GM23338 (cell line): ENCODE measurements at regions not wholly inside any gene's neighbourhood (a gene's known extent, or its start where the extent isn't known, plus 50 kb on each side); places are given as distances from the start of the nearest gene placed in this dataset.
A peak's percentile ranks its signal among the peaks of the same experiment; 100 is the strongest.

Source experiments
- ATAC-seq: fragments of 200-7000 bp; cut with Tn5 transposase; 3 replicates; pipeline ENCODE4 v1.9.1; 2020
- DNase-seq: peaks from one replicate; pipeline ENCODE4 v3.0.0-alpha.2; 2015; ENCODE audit warnings: low spot score
- H2AFZ ChIP-seq: fragments of 200-600 bp; sonication (generic); 2 replicates; pipeline ENCODE4 v1.8.0; 2016; ENCODE audit warnings: antibody characterized with exemption, mild to moderate bottlenecking, moderate library complexity
- H3F3A ChIP-seq: fragments of 200-600 bp; sonication (generic); replicated peaks from 2 replicates; pipeline ENCODE4 v1.8.0; 2017; ENCODE audit warnings: antibody characterized with exemption, mixed run types, low read depth
- H3K27ac ChIP-seq: fragments of 200-600 bp; sonication (generic); 2 replicates; pipeline ENCODE4 v1.6.1; 2016; ENCODE audit warnings: low read depth
- H3K27me3 ChIP-seq: fragments of 200-600 bp; sonication (generic); 2 replicates; pipeline ENCODE4 v1.8.0; 2016; ENCODE audit warnings: mild to moderate bottlenecking, mixed run types, moderate library complexity; ENCODE audit not compliant: insufficient read depth
- H3K36me3 ChIP-seq: fragments of 200-600 bp; sonication (generic); 2 replicates; pipeline ENCODE4 v1.8.0; 2016; ENCODE audit warnings: mild to moderate bottlenecking; ENCODE audit not compliant: insufficient read depth
- H3K4me1 ChIP-seq: fragments of 200-600 bp; sonication (generic); 2 replicates; pipeline ENCODE4 v1.8.0; 2016; ENCODE audit warnings: mild to moderate bottlenecking, moderate library complexity; ENCODE audit not compliant: insufficient read depth
- H3K4me2 ChIP-seq: fragments of 200-600 bp; sonication (generic); 2 replicates; pipeline ENCODE4 v1.7.1; 2017; ENCODE audit warnings: mixed run types
- H3K4me3 ChIP-seq: fragments of 200-600 bp; sonication (generic); 2 replicates; pipeline ENCODE4 v1.6.1; 2016; ENCODE audit warnings: mixed run types
- H3K79me2 ChIP-seq: fragments of 200-600 bp; sonication (generic); replicated peaks from 2 replicates; pipeline ENCODE4 v1.8.0; 2017; ENCODE audit warnings: mild to moderate bottlenecking; ENCODE audit not compliant: insufficient read depth
- H3K9me2 ChIP-seq: fragments of 200-600 bp; sonication (generic); 2 replicates; pipeline ENCODE4 v1.8.0; 2017; ENCODE audit not compliant: insufficient read depth
- H4K20me1 ChIP-seq: fragments of 200-600 bp; sonication (generic); replicated peaks from 2 replicates; pipeline ENCODE4 v1.8.0; 2017; ENCODE audit warnings: mild to moderate bottlenecking; ENCODE audit not compliant: insufficient read depth
- H3K27ac Mint-ChIP-seq: 2 replicates; pipeline ENCODE4 v1.8.0; 2020; ENCODE audit warnings: inconsistent platforms, mild to moderate bottlenecking, moderate library complexity, mixed read lengths
- H3K27me3 Mint-ChIP-seq: 3 replicates; pipeline ENCODE4 v1.8.0; 2022; ENCODE audit warnings: low read depth, mild to moderate bottlenecking, moderate library complexity, mixed read lengths, inconsistent platforms; ENCODE audit not compliant: insufficient read depth, poor library complexity
- H3K36me3 Mint-ChIP-seq: 3 replicates; pipeline ENCODE4 v1.8.0; 2021; ENCODE audit warnings: low read depth, mild to moderate bottlenecking, inconsistent platforms, moderate library complexity, mixed read lengths
- H3K4me1 Mint-ChIP-seq: 3 replicates; pipeline ENCODE4 v1.8.0; 2020; ENCODE audit warnings: mild to moderate bottlenecking, inconsistent platforms, mixed read lengths
- H3K4me3 Mint-ChIP-seq: 3 replicates; pipeline ENCODE4 v1.8.0; 2021; ENCODE audit warnings: moderate library complexity, mild to moderate bottlenecking, inconsistent platforms, mixed read lengths
- H3K9me3 Mint-ChIP-seq: 3 replicates; pipeline ENCODE4 v1.8.0; 2020; ENCODE audit warnings: moderate library complexity, mild to moderate bottlenecking, inconsistent platforms, mixed read lengths
- CREB1 ChIP-seq: fragments of 250-450 bp; sonication (Bioruptor Pico); IDR thresholded peaks from 2 replicates; pipeline ENCODE4 v1.5.0; 2020; ENCODE audit warnings: low read depth, mild to moderate bottlenecking, moderate library complexity
- CTCF ChIP-seq, 2 experiments: fragments of 200-600 bp in 1 of 2; sonication (generic) in 1 of 2; conservative IDR thresholded peaks; 2 replicates each; pipeline versions ENCODE4 v1.5.1 to v1.6.1; 2016 to 2017; ENCODE audit warnings: antibody characterized with exemption in 2 of 2, low read depth in 2 of 2, mild to moderate bottlenecking in 2 of 2, moderate library complexity in 1 of 2
- EZH2 ChIP-seq: fragments of 200-600 bp; sonication (generic); IDR thresholded peaks from one replicate; pipeline ENCODE4 v1.8.0; 2017; ENCODE audit warnings: antibody characterized with exemption, mild to moderate bottlenecking, low read depth; ENCODE audit not compliant: unreplicated experiment
- EZH2phosphoT487 ChIP-seq: fragments of 200-600 bp; sonication (generic); IDR thresholded peaks from one replicate; pipeline ENCODE4 v1.8.1; 2018; ENCODE audit warnings: antibody characterized with exemption; ENCODE audit not compliant: unreplicated experiment
- JUNB ChIP-seq: IDR thresholded peaks from one replicate; pipeline ENCODE4 v1.6.1; 2016; ENCODE audit warnings: antibody characterized with exemption; ENCODE audit not compliant: unreplicated experiment
- NANOG ChIP-seq: IDR thresholded peaks from 2 replicates; pipeline ENCODE4 v1.6.1; 2016; ENCODE audit warnings: antibody characterized with exemption, borderline replicate concordance
- POLR2AphosphoS5 ChIP-seq: IDR thresholded peaks from 2 replicates; pipeline ENCODE4 v1.6.1; 2016; ENCODE audit warnings: antibody characterized with exemption, low read depth
- REST ChIP-seq: IDR thresholded peaks from one replicate; pipeline ENCODE4 v1.6.1; 2018; ENCODE audit warnings: antibody characterized with exemption; ENCODE audit not compliant: unreplicated experiment
- STAT1 ChIP-seq: IDR thresholded peaks from one replicate; pipeline ENCODE4 v1.6.1; 2016; ENCODE audit warnings: antibody characterized with exemption; ENCODE audit not compliant: unreplicated experiment
- ZNF114 ChIP-seq: fragments of 250-450 bp; sonication (Bioruptor Pico); IDR thresholded peaks from 2 replicates; pipeline ENCODE4 v1.5.0; 2020; ENCODE audit warnings: mild to moderate bottlenecking, moderate library complexity
- ZNF331 ChIP-seq: fragments of 250-450 bp; sonication (Bioruptor Pico); IDR thresholded peaks from 2 replicates; pipeline ENCODE4 v1.5.0; 2020; ENCODE audit warnings: low read depth, mild to moderate bottlenecking, moderate library complexity

- no peak for TF ChIP-seq EZH2
- TF ChIP-seq EZH2phosphoT487, result no peak
- TF ChIP-seq JUNB, result no peak
- no peak for TF ChIP-seq CREB1
- no peak for TF ChIP-seq NANOG
- TF ChIP-seq CTCF (conservative IDR thresholded peaks at IDR 0.05; ENCODE audit: low read depth in 2 of 2), result no peak
- TF ChIP-seq ZNF114 (CRISPR knock-in tag), result no peak
- no peak for TF ChIP-seq ZNF331
- no peak for TF ChIP-seq STAT1
Measured at GRCh38 chr1:56034847-56035481, 544.4 kb downstream of the PLPP3 start (continued).

- Histone ChIP-seq H3K79me2 (no peaks in the 10 kb centered on the region), H3K4me2 (no peak overlapping the region), H3K36me3 (no peaks in the 10 kb centered on the region), H3K9me2 (peaks cover 4% of the 10 kb centered on the region; the same call in 1 of the 2 replicates), H4K20me1 (no peaks in the 10 kb centered on the region), H3K27me3 (no peaks in the 10 kb centered on the region), H3K4me1 (no peaks in the 10 kb centered on the region), H3K27ac (no peak overlapping the region), H2AFZ (no peak overlapping the region), H3F3A (no peaks in the 10 kb centered on the region), H3K4me3 (no peak overlapping the region)
- Mint-ChIP-seq H3K4me3 (no peak overlapping the region), H3K9me3 (no peaks in the 10 kb centered on the region; the same call in 2 of the 3 replicates), H3K27me3 (peaks cover 2% of the 10 kb centered on the region), H3K27ac (no peak overlapping the region), H3K4me1 (no peaks in the 10 kb centered on the region), H3K36me3 (no peaks in the 10 kb centered on the region)
- no peak for DNase-seq
- ATAC-seq, result no peak
- TF ChIP-seq POLR2AphosphoS5 (no peak), EZH2 (no peak), STAT1 (no peak), NANOG (no peak)
Measured at GRCh38 chr1:56034222-56034621, 545.1 kb downstream of the PLPP3 start.

- no peaks in the 10 kb centered on the region; the same call in 2 of the 3 replicates for H3K9me3 Mint-ChIP-seq
Measured at GRCh38 chr1:56033321-56034037, 545.9 kb downstream of the PLPP3 start.

More at GRCh38 chr1:56033321-56034037, 545.9 kb downstream of the PLPP3 start:
- no peak for DNase-seq
- Histone ChIP-seq H3K79me2 (no peaks in the 10 kb centered on the region), H3K27me3 (no peaks in the 10 kb centered on the region), H3F3A (no peaks in the 10 kb centered on the region), H3K9me2 (peaks cover 6% of the 10 kb centered on the region; the same call in 1 of the 2 replicates), H3K4me2 (no peak overlapping the region), H3K4me1 (no peaks in the 10 kb centered on the region), H2AFZ (peak overlapping the region; percentile 81; the same call in 1 of the 2 replicates), H3K36me3 (no peaks in the 10 kb centered on the region), H3K4me3 (no peak overlapping the region), H3K27ac (no peak overlapping the region), H4K20me1 (no peaks in the 10 kb centered on the region)
- H3K4me1 Mint-ChIP-seq, result no peaks in the 10 kb centered on the region
- H3K4me3 Mint-ChIP-seq, result no peak overlapping the region
- H3K27ac Mint-ChIP-seq, result no peak overlapping the region
- peaks cover 2% of the 10 kb centered on the region for H3K27me3 Mint-ChIP-seq
- TF ChIP-seq CTCF (conservative IDR thresholded peaks at IDR 0.05; ENCODE audit: low read depth in 2 of 2) (no peak), ZNF114 (CRISPR knock-in tag) (no peak), POLR2AphosphoS5 (no peak), REST (no peak), ZNF331 (no peak)
- no peaks in the 10 kb centered on the region for H3K36me3 Mint-ChIP-seq
- ATAC-seq, result no peak
